22Rv1 (cell line): ENCODE measurements at regions not wholly inside any gene's neighbourhood (a gene's known extent, or its start where the extent isn't known, plus 50 kb on each side); places are given as distances from the start of the nearest gene placed in this dataset.

Experiments
- H3K27ac ChIP-seq: fragments of 450-650 bp; 2 replicates; pipeline ENCODE4 v1.5.1; 2017
- CTCF ChIP-seq: fragments of 450-650 bp; IDR thresholded peaks from 2 replicates; pipeline ENCODE4 v1.5.1; 2017; ENCODE audit warnings: mild to moderate bottlenecking
- ZFX ChIP-seq: fragments of 450-650 bp; IDR thresholded peaks from 2 replicates; pipeline ENCODE4 v1.6.1; 2017; ENCODE audit warnings: antibody characterized with exemption, borderline replicate concordance

- no peak overlapping the region for H3K27ac ChIP-seq
- TF ChIP-seq CTCF (no peak), ZFX (no peak)
Measured at GRCh38 chr2:38203446-38203810, 127.5 kb upstream of the CYP1B1 start.

DNA sequence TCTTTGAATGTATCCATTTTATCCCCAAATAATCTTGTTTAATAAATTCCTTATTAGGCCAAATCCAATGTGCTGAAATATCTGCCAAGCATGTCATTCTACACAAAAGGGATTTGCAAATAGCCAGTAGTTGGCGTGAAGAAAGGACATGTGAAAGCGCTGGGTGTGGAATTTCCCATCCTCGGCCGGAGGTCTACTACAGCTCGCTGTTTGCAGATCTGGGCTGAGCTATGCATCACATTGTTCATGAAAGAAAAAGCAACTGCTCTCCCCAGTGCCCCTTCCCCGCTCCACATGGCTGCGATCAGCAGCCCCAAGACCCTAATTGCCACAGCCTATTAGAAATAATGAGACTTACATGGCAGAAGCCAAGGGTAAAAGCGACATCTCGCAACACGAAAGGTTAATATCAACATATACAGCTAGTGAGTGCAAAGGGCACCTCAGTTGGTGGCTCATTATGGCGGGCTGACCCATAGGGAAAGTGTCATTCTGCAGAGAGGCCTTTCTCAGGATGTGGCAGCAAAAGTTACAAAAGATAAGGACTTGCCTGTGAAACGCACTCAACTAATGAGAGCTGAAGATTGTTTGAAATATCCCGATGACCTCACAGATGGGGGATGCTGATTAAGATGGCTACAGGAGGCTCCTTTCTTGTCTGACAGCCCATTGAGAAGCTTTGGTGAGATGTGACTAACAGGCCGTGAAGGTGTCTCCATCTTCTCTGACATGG, 126.9 kb upstream of the CYP1B1 start:
- no peak overlapping the region for H3K27ac ChIP-seq
- TF ChIP-seq CTCF = no peak
- no peak for TF ChIP-seq ZFX

- TF ChIP-seq CTCF (no peak), ZFX (no peak)
Measured at GRCh38 chr2:38201784-38202183, 125.8 kb upstream of the CYP1B1 start.

GRCh38 chr2:38200598-38200997, 124.6 kb upstream of the CYP1B1 start:
- TF ChIP-seq ZFX (no peak), CTCF (no peak)
- H3K27ac ChIP-seq = no peak overlapping the region

More at GRCh38 chr2:38201784-38202183, 125.8 kb upstream of the CYP1B1 start:
- no peak overlapping the region for H3K27ac ChIP-seq

GRCh38 chr2:38199127-38199526, 123.2 kb upstream of the CYP1B1 start:
- no peak overlapping the region for H3K27ac ChIP-seq
- no peak for TF ChIP-seq CTCF
- no peak for TF ChIP-seq ZFX

- H3K27ac ChIP-seq = no peak overlapping the region
- TF ChIP-seq CTCF (no peak), ZFX (no peak)
Measured at GRCh38 chr2:38194751-38195150, 118.8 kb upstream of the CYP1B1 start.

GRCh38 chr2:38192976-38193375, 117.0 kb upstream of the CYP1B1 start:
- TF ChIP-seq ZFX (no peak), CTCF (no peak)
- no peak overlapping the region for H3K27ac ChIP-seq
